Fibroblast of villous mesenchyme (primary cell): ENCODE measurements at regions not wholly inside any gene's neighbourhood (a gene's known extent, or its start where the extent isn't known, plus 50 kb on each side); places are given as distances from the start of the nearest gene placed in this dataset.

Source experiments
- DNase-seq: peaks from one replicate; pipeline ENCODE4 v3.0.0-alpha.2; 2010; ENCODE audit warnings: low read depth
- H3K4me3 ChIP-seq: 2 replicates; pipeline ENCODE4 v1.5.1; 2011; ENCODE audit warnings: low read depth, mild to moderate bottlenecking, low read length
- CTCF ChIP-seq: IDR thresholded peaks from 2 replicates; pipeline ENCODE4 v1.5.1; 2012; ENCODE audit warnings: low read depth, mild to moderate bottlenecking, low read length; ENCODE audit not compliant: insufficient read depth

- no peak overlapping the region for H3K4me3 ChIP-seq
- no peak for DNase-seq
- no peak for TF ChIP-seq CTCF
These were observed 219.9 kb upstream of the GAS1 start for GRCh38 chr9:87167161-87167560.

- TF ChIP-seq CTCF = no peak
- H3K4me3 ChIP-seq = no peak overlapping the region
- DNase-seq = no peak
These were observed 220.3 kb upstream of the GAS1 start for GRCh38 chr9:87167582-87167981.

GRCh38 chr9:87178302-87178701 lies 231.0 kb upstream of the GAS1 start:
- DNase-seq = no peak
- no peak overlapping the region for H3K4me3 ChIP-seq
- TF ChIP-seq CTCF = no peak

- no peak for DNase-seq
- TF ChIP-seq CTCF = no peak
- no peak overlapping the region for H3K4me3 ChIP-seq
These were observed 232.4 kb upstream of the GAS1 start for GRCh38 chr9:87179553-87180340.

- DNase-seq = no peak
- no peak for TF ChIP-seq CTCF
- no peak overlapping the region for H3K4me3 ChIP-seq
These were observed 233.1 kb upstream of the GAS1 start for GRCh38 chr9:87180361-87180760.

GRCh38 chr9:87180841-87181240 lies 233.5 kb upstream of the GAS1 start:
- TF ChIP-seq CTCF = no peak
- no peak overlapping the region for H3K4me3 ChIP-seq
- DNase-seq = no peak

- H3K4me3 ChIP-seq = no peak overlapping the region
- no peak for TF ChIP-seq CTCF
- no peak for DNase-seq
These were observed 234.4 kb upstream of the GAS1 start for GRCh38 chr9:87181670-87182069.
